DMS53 treated with DMSO at 0.1 percent for 48 hours (cell line): ENCODE measurements at regions not wholly inside any gene's neighbourhood (a gene's known extent, or its start where the extent isn't known, plus 50 kb on each side); places are given as distances from the start of the nearest gene placed in this dataset.
"Not testable (repeated sequence)": the region's sequence is repeated elsewhere in the genome, so short reads cannot be mapped to it uniquely, and the experiment has no call there.

Experiments
- DNase-seq: peaks from one replicate; lab custom pipeline; 2025; ENCODE audit not compliant: unreplicated experiment; lab: John Stamatoyannopoulos, UW

- no peak for DNase-seq
These were observed 99.1 kb upstream of the NAP1L1 start for GRCh38 chr12:76183459-76184186.

- no peak for DNase-seq
These were observed 96.2 kb upstream of the NAP1L1 start for GRCh38 chr12:76180401-76181277.

- no peak for DNase-seq
These were observed 94.0 kb upstream of the NAP1L1 start for GRCh38 chr12:76178452-76178851.

GRCh38 chr12:76177821-76178220, 93.3 kb upstream of the NAP1L1 start:
- DNase-seq = no peak

- DNase-seq = no peak
These were observed 92.5 kb upstream of the NAP1L1 start for GRCh38 chr12:76176940-76177339.

GRCh38 chr12:76175946-76176345, 91.5 kb upstream of the NAP1L1 start:
- not testable (repeated sequence) for DNase-seq

- DNase-seq = no peak
These were observed 89.3 kb upstream of the NAP1L1 start for GRCh38 chr12:76173756-76174155.

- DNase-seq = peak; percentile 27
These were observed 74.2 kb upstream of the NAP1L1 start for GRCh38 chr12:76158518-76159321.

GRCh38 chr12:76156726-76157125, 72.2 kb upstream of the NAP1L1 start:
- no peak for DNase-seq

GRCh38 chr12:76156314-76156713, 71.8 kb upstream of the NAP1L1 start:
- DNase-seq = no peak

- DNase-seq = no peak
These were observed 70.7 kb upstream of the NAP1L1 start for GRCh38 chr12:76155157-76155670.

GRCh38 chr12:76153616-76154015, 69.1 kb upstream of the NAP1L1 start:
- no peak for DNase-seq

- no peak for DNase-seq
These were observed 67.8 kb upstream of the NAP1L1 start for GRCh38 chr12:76152181-76152807.

- DNase-seq = no peak
These were observed 59.7 kb upstream of the NAP1L1 start for GRCh38 chr12:76144245-76144549.

GRCh38 chr12:76143343-76144244, 59.1 kb upstream of the NAP1L1 start:
- no peak for DNase-seq

GRCh38 chr12:76142305-76142704, 57.8 kb upstream of the NAP1L1 start:
- no peak for DNase-seq

GRCh38 chr12:76138656-76139055, 54.2 kb upstream of the NAP1L1 start:
- DNase-seq = no peak

GRCh38 chr12:76137606-76138005, 53.1 kb upstream of the NAP1L1 start:
- no peak for DNase-seq

- DNase-seq = no peak
These were observed 51.0 kb upstream of the NAP1L1 start for GRCh38 chr12:76135456-76135855.
